Activated CD8-positive, alpha-beta T cell treated with anti-CD3 and anti-CD28 coated beads, Interleukin-2, amount 10 ng/mL, durations not matched to agents 7 days and 5 days (primary cell): ENCODE measurements at regions not wholly inside any gene's neighbourhood (a gene's known extent, or its start where the extent isn't known, plus 50 kb on each side); places are given as distances from the start of the nearest gene placed in this dataset.
"Not testable (repeated sequence)": the region's sequence is repeated elsewhere in the genome, so short reads cannot be mapped to it uniquely, and the experiment has no call there.

Experiments used
- ATAC-seq: fragments of 150-1000 bp; cut with Tn5 transposase; one replicate; pipeline ENCODE4 v1.10.0; 2021; ENCODE audit warnings: moderate library complexity
- CTCF ChIA-PET: fragments of 350-600 bp; sonication (Branson Sonifier 250); formaldehyde crosslinking; loops from one replicate; lab custom pipeline; 2021; ENCODE audit warnings: antibody characterized with exemption; lab: Charles Lee
- POLR2A ChIA-PET: fragments of 350-600 bp; sonication (Branson Sonifier 250); formaldehyde crosslinking; loops from one replicate; lab custom pipeline; 2021; ENCODE audit warnings: antibody characterized with exemption; lab: Charles Lee
- DNase-seq: peaks from one replicate; pipeline ENCODE4 v3.0.0-alpha.2; 2020
- H3K27ac Mint-ChIP-seq: one replicate; pipeline ENCODE4 v1.8.0; 2021; ENCODE audit warnings: mild to moderate bottlenecking, mixed read lengths
- H3K27me3 Mint-ChIP-seq: one replicate; pipeline ENCODE4 v1.8.0; 2021; ENCODE audit warnings: low read depth, mixed read lengths
- H3K36me3 Mint-ChIP-seq: one replicate; pipeline ENCODE4 v1.8.0; 2021; ENCODE audit warnings: low read depth, mixed read lengths
- H3K4me1 Mint-ChIP-seq: one replicate; pipeline ENCODE4 v1.8.0; 2021; ENCODE audit warnings: low read depth, mixed read lengths
- H3K4me3 Mint-ChIP-seq: one replicate; pipeline ENCODE4 v1.8.0; 2021; ENCODE audit warnings: mild to moderate bottlenecking, mixed read lengths
- H3K9me3 Mint-ChIP-seq: one replicate; pipeline ENCODE4 v1.8.0; 2022; ENCODE audit warnings: mixed read lengths; ENCODE audit not compliant: insufficient read depth

DNA sequence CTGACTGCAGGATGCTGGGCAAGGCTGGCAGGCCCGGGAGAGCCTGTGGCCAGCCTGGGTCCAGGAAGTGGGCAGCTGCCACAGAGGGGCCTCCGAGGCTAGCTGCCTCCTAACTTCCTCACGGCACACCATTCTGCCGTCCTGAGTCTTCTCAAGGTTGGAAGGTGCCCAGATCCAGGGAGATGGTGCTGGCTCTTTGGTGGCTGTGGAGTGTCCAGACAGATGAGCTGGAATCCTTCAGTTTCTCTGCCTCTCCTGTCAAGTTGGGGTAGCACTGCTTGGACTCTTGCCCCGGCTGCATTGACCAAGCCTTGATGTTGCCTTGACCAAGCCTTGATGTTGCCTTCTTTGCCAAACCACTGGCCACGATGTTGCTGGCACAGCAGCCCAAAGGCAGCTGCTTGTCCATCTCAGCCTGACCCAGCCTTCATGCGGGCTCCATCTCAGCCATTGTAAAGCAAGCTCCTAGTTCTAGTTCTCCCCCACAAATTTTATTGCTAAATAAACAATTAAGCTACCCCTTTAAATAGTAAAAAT is 75.1 kb upstream of the AFDN start:
- POLR2A ChIA-PET = no interaction called here
- ATAC-seq (no peak), DNase-seq (no peak)
- Mint-ChIP-seq H3K27me3 (peaks cover 11% of the 10 kb centered on the region), H3K27ac (no peak overlapping the region), H3K9me3 (no peaks in the 10 kb centered on the region), H3K36me3 (no peaks in the 10 kb centered on the region), H3K4me1 (peaks cover 5% of the 10 kb centered on the region), H3K4me3 (no peak overlapping the region)
- CTCF ChIA-PET = no interaction called here

DNA sequence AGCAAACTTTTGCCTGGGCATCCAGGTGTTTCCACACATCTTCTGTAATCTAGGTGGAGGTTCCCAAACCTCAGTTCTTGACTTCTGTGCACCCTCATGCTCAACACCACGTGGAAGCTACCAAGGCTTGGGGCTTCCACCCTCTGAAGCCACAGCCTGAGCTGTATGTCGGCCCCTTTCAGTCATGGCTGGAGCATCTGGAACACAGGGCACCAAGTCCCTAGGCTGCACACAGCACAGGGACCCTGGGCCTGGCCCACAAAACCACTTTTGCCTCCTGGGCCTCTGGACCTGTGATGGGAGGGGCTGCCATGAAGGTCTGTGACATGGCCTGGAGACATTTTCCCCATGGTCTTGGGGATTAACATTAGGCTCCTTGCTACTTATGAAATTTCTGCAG is 73.4 kb upstream of the AFDN start:
- DNase-seq, CTCF ChIA-PET, H3K9me3 Mint-ChIP-seq: not testable (repeated sequence)

DNA sequence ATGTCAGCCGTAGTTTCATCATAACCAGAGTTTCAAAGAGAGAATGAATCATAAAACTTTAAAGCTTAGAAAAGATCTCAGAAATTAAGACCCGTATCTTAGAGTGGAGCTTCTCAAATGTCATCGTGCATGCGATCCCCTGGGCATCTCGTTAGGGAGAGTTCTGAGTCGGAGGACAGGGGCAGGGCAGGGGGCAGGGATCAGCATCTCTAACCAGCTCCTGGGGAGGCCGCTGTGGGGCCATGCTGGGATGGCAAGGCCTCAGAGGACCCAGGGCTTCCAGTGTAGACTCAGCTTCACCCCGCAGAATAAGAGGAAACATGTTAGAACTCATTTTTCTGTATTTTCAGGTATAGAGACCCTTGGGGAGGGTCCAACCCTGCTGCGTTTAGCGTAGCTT is 72.0 kb upstream of the AFDN start:
- no peaks in the 10 kb centered on the region for H3K36me3 Mint-ChIP-seq
- CTCF ChIA-PET = no interaction called here
- H3K9me3 Mint-ChIP-seq = no peaks in the 10 kb centered on the region
- no peak overlapping the region for H3K4me3 Mint-ChIP-seq
- H3K27ac Mint-ChIP-seq = no peak overlapping the region
- peaks cover 11% of the 10 kb centered on the region for H3K27me3 Mint-ChIP-seq
- POLR2A ChIA-PET = no interaction called here
- H3K4me1 Mint-ChIP-seq = peaks cover 5% of the 10 kb centered on the region
- no peak for DNase-seq
- ATAC-seq = no peak

More for the DNA sequence above, 73.4 kb upstream of the AFDN start:
- H3K27ac Mint-ChIP-seq, H3K36me3 Mint-ChIP-seq, H3K4me1 Mint-ChIP-seq, H3K4me3 Mint-ChIP-seq, ATAC-seq, POLR2A ChIA-PET: not testable (repeated sequence)
- peaks cover 11% of the 10 kb centered on the region for H3K27me3 Mint-ChIP-seq

DNA sequence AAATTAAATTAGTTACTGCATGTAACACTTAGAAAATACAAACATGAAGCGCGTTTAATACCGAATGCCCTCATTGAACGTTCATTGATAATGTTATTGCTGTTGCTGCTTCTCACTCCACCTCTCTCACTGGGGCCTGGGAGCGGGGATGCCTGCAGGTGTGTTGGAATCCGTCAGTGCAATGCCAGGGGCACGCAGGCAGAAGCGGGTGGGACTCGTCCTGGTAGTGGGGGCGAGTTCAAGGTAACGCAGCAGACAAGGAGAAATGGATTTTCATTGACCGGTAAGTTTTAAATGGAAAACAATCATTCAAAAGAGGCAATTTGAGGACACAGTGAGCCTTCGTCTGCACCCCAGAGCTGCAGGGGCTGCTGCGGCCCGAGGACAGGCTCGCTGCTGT is 71.2 kb upstream of the AFDN start:
- peaks cover 11% of the 10 kb centered on the region for H3K27me3 Mint-ChIP-seq
- no peak for ATAC-seq
- no peaks in the 10 kb centered on the region for H3K9me3 Mint-ChIP-seq
- no peak overlapping the region for H3K4me3 Mint-ChIP-seq
- POLR2A ChIA-PET = no interaction called here
- H3K27ac Mint-ChIP-seq = no peak overlapping the region
- DNase-seq = no peak
- H3K4me1 Mint-ChIP-seq = peaks cover 5% of the 10 kb centered on the region
- CTCF ChIA-PET = no interaction called here
- no peaks in the 10 kb centered on the region for H3K36me3 Mint-ChIP-seq

DNA sequence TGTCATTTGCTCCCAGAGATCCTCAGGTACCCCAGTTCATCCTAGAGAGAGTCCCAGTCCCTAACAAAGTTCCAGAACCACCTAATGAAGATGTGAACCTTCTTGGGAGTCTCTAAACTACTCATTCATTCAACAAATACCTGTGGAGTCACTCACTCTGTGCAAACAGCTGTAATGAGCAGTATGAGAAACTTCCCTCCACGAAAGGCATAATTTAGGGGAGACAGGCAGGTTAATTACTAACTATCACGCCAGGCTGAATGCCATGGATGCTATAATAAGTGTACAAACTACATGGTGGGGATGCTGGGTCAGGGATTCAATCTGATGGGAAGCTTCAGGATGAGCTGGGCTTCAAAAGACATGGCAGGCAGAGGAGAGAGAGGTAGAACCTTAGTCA is 70.1 kb upstream of the AFDN start:
- no peak for ATAC-seq
- DNase-seq = no peak
- no peaks in the 10 kb centered on the region for H3K36me3 Mint-ChIP-seq
- no peaks in the 10 kb centered on the region for H3K9me3 Mint-ChIP-seq
- no peak overlapping the region for H3K27ac Mint-ChIP-seq
- H3K4me3 Mint-ChIP-seq = no peak overlapping the region
- peaks cover 2% of the 10 kb centered on the region for H3K4me1 Mint-ChIP-seq
- CTCF ChIA-PET = no interaction called here
- POLR2A ChIA-PET = no interaction called here
- H3K27me3 Mint-ChIP-seq = peaks cover 11% of the 10 kb centered on the region

DNA sequence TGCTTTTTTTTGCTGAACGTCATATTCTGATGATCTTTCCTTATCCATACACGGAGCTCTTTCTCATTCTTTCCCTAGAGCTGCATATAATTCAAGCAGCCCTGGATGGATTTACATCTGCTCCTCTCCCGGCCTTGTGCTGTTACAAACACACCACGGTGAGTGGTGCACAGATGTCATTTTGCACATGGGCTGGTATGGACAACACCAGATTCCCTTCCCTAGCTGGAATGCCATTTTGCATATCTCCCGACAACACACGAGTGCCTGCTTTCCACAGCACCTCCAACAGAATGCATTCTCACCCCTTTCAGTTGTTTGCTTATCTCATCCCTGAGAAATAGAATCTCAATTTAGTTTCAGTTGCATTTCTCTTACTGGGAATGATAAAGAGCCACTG is 69.5 kb upstream of the AFDN start:
- H3K4me3 Mint-ChIP-seq = no peak overlapping the region
- H3K4me1 Mint-ChIP-seq = no peaks in the 10 kb centered on the region
- no peak for DNase-seq
- CTCF ChIA-PET = no interaction called here
- peaks cover 8% of the 10 kb centered on the region for H3K27me3 Mint-ChIP-seq
- ATAC-seq = no peak
- no peaks in the 10 kb centered on the region for H3K9me3 Mint-ChIP-seq
- H3K27ac Mint-ChIP-seq = no peak overlapping the region
- POLR2A ChIA-PET = no interaction called here
- no peaks in the 10 kb centered on the region for H3K36me3 Mint-ChIP-seq

DNA sequence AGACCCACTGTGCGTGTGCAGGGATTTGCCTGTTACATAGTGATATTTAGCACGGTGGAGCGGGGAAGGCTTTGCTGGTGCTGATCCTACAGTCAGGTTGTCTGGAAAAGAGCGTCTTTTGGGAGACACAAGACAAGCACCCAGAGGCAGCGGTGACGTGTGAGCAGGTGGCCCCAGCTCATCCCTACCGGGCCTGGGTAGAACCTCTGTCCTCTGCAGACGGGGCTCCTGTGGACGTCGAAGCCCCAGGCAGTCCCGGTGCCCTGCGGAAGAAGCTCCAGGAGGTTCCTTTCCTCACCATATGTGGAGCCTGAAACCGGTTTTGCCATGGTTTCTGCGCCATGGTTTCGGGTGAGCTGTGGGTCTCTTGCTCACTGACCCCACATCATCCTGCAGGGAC is 68.9 kb upstream of the AFDN start:
- ChIA-PET CTCF (no interaction called here), POLR2A (no interaction called here)
- no peaks in the 10 kb centered on the region for H3K9me3 Mint-ChIP-seq
- H3K4me1 Mint-ChIP-seq = no peaks in the 10 kb centered on the region
- H3K27me3 Mint-ChIP-seq = peaks cover 8% of the 10 kb centered on the region
- no peak overlapping the region for H3K27ac Mint-ChIP-seq
- no peak overlapping the region for H3K4me3 Mint-ChIP-seq
- ATAC-seq (no peak), DNase-seq (no peak)
- H3K36me3 Mint-ChIP-seq = no peaks in the 10 kb centered on the region

DNA sequence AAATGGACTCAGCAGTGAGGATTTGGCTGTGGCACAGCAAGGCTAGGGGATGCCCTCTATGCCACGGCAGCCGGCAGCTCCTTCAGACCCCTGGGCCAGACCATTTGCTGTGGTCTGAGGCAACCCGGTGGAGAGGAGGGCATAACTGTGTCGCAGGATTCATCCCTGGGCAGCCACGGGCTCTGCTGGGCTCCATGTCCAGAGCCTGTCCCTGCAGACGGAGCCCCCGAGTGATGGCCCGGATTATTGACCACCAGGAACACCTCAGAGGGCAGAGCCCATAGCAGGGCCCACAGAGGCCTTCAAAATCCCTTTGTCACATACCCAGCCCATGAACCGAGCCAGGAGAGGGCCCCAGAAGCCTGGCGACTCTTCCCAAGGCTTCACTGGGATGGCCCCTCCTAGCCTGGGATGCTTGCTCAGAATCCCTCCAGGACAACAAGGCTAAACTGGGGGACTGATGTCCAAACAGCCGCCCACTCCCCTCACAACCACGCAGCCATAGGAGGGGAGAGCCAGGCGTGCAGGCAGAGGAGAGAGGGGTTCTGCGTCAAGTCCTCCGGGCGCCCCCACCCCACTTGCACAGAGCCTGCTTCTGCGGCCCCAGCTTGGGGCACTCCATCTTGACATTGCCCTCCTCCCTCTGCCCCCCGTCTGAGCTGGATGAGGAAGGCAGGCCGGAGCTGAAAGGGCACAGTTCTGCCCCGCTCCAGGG is 68.2 kb upstream of the AFDN start:
- Mint-ChIP-seq H3K9me3 (no peaks in the 10 kb centered on the region), H3K27ac (no peak overlapping the region), H3K4me3 (no peak overlapping the region), H3K4me1 (no peaks in the 10 kb centered on the region), H3K36me3 (no peaks in the 10 kb centered on the region), H3K27me3 (peaks cover 8% of the 10 kb centered on the region)
- DNase-seq (no peak), ATAC-seq (no peak)
- ChIA-PET CTCF (no interaction called here), POLR2A (no interaction called here)

DNA sequence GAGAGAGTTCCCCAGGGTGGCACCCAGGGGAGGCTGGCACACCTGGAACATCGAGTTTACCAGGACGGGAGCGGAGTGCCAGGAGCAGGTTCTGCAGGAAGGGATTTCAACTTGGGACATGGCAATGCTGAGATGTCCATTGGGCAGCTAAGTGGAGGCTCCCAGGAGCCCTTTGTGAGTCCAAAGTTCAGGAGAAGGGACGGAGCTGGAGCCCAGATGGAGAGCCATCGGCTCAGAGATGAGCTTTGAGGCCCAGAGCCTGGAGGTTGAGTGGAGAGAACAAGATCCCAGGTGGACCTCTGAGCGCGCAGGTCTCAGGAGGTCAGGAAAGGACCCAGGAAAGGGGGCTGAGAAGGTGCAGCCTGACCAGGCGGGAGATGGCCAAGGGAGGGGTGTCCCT is 67.5 kb upstream of the AFDN start:
- CTCF ChIA-PET = no interaction called here
- Mint-ChIP-seq H3K4me1 (no peaks in the 10 kb centered on the region), H3K9me3 (no peaks in the 10 kb centered on the region), H3K27me3 (peaks cover 5% of the 10 kb centered on the region), H3K27ac (no peak overlapping the region), H3K36me3 (no peaks in the 10 kb centered on the region), H3K4me3 (no peak overlapping the region)
- ATAC-seq (no peak), DNase-seq (no peak)
- POLR2A ChIA-PET = no interaction called here

DNA sequence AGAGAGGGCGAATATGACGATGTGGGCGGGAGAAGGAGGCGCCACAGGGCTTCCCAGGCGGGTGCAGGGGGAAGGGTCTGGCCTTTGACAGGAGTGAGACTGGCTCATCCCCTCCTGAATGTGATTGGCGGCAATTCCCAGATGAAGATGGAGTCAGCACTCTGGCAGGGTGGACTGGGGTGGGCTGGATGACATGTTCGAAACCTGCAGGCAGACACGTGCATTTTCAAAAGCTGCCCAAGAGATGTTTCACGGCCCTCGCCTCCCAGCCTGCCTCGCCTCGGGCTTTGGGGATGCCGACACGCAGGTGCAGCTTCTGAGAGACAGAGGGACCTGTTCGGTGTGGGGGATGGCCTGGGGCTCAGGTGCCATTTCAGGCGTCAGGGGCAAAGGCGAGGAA is 66.8 kb upstream of the AFDN start:
- POLR2A ChIA-PET = no interaction called here
- Mint-ChIP-seq H3K4me3 (no peak overlapping the region), H3K27ac (no peak overlapping the region), H3K9me3 (no peaks in the 10 kb centered on the region), H3K27me3 (peaks cover 2% of the 10 kb centered on the region), H3K4me1 (no peaks in the 10 kb centered on the region), H3K36me3 (no peaks in the 10 kb centered on the region)
- ATAC-seq = no peak
- CTCF ChIA-PET = no interaction called here
- DNase-seq = no peak

DNA sequence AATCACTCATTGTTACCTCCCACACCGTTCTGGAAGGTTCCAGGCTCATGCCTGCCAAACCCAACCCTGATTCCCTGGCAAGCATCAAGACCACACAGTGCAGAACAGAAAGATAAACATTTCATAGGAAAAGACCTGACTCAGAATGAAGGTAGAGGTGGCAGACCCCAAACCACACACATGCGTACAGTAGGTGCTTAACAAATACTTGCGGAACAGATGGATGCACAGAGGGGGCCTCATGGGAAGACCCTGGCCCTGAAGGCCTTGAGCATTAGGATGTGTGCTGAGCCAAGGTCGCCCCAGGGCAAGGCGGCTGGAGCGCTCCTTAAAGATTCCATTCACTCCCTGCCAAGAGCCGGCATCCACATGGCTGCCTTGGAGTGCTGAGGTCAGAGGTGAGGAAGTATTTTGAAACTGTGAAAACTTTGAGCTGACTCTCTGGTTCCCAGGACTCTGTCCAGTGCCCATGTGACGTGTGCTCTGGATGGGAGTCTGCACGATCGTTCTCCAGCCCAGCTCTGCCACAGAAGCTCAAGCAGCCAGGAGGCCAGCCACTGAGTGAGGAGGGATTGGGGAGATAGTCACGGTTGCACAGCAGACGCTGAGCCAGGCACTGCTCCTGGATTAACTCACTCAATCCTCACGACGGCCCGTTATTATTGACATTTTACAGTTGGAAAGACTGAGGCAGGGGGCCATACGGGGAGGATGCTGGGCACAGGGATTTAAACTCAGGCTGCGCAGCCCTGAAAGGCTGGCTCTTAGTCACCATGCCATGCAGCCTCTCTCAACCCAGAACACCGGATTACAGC is 65.5 kb upstream of the AFDN start:
- Mint-ChIP-seq H3K27me3 (no peaks in the 10 kb centered on the region), H3K4me1 (no peaks in the 10 kb centered on the region), H3K4me3 (no peak overlapping the region), H3K27ac (no peak overlapping the region), H3K36me3 (no peaks in the 10 kb centered on the region), H3K9me3 (no peaks in the 10 kb centered on the region)
- ChIA-PET POLR2A (interaction anchor here (0.5 kb wide), 1 partner anchor 121 kb away, joined by 3 read pairs; no protein-coding TSS in a partner anchor), CTCF (no interaction called here)
- ATAC-seq = no peak
- DNase-seq = no peak

DNA sequence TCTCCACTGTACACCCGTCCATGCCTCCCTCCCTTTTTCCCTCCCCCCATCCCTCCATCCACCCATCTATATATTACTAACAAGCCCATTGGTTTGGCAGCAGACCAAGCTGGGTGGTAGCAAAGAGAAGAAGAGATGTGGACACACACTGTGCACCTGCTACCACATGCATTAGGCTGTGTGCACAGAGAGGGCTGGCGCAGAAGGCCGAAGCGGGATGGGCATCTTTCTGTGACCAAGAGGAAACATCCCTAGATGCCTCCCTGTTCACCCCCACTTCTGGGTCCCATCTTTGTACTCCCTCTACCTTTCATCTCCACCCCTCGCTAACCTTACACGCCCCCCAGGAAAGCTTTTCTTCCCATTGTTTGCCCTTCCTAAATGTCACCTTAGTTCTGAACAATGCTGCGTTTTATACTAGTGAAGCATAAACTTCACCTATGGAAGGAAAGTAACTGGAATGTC is 64.9 kb upstream of the AFDN start:
- Mint-ChIP-seq H3K27ac (no peak overlapping the region), H3K9me3 (no peaks in the 10 kb centered on the region), H3K4me3 (no peak overlapping the region), H3K27me3 (no peaks in the 10 kb centered on the region), H3K36me3 (no peaks in the 10 kb centered on the region), H3K4me1 (no peaks in the 10 kb centered on the region)
- no peak for DNase-seq
- ChIA-PET POLR2A (no interaction called here), CTCF (no interaction called here)
- ATAC-seq = no peak
